ENCODE measurements at regions not wholly inside any gene's neighbourhood (a gene's known extent, or its start where the extent isn't known, plus 50 kb on each side); places are given as distances from the start of the nearest gene placed in this dataset.

DNA sequence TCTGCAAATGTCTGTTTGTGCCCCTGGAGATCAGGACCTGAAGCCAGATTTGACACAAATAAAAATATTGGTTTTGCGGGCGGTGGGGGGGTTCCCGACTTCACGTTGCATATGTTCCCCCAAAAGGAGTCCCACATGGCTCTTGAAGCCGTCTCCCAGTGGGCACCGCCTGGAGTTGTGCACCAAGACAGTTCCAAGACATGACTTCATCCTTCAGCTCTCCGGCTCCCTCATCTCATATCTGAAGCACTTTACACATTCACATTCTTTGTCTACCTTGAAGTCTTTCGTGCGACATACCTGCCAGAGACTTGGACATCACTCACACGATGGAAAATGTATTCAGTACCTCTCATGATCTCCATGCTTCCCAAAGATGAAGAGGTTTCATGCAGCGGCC, 362.8 kb upstream of the FOXK1 start:
- H3K27ac ChIP-seq: no peak overlapping the region
- H3K4me3 ChIP-seq: no peak overlapping the region
- TF ChIP-seq, protein P1, sequence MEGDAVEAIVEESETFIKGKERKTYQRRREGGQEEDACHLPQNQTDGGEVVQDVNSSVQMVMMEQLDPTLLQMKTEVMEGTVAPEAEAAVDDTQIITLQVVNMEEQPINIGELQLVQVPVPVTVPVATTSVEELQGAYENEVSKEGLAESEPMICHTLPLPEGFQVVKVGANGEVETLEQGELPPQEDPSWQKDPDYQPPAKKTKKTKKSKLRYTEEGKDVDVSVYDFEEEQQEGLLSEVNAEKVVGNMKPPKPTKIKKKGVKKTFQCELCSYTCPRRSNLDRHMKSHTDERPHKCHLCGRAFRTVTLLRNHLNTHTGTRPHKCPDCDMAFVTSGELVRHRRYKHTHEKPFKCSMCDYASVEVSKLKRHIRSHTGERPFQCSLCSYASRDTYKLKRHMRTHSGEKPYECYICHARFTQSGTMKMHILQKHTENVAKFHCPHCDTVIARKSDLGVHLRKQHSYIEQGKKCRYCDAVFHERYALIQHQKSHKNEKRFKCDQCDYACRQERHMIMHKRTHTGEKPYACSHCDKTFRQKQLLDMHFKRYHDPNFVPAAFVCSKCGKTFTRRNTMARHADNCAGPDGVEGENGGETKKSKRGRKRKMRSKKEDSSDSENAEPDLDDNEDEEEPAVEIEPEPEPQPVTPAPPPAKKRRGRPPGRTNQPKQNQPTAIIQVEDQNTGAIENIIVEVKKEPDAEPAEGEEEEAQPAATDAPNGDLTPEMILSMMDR (IDR thresholded peaks at IDR 0.05): no peak
- intact Hi-C loops (cut with DNase I): no loop called here
- H3K4me1 ChIP-seq: no peaks in the 10 kb centered on the region
- no peaks in the 10 kb centered on the region for H3K36me3 ChIP-seq
- DNase-seq: no peak
- no peak overlapping the region for H3K9ac ChIP-seq (ENCODE audit: low read depth in 2 of 2, low read length in 2 of 2)
- H3K9me3 ChIP-seq: no peaks in the 10 kb centered on the region
- no peaks in the 10 kb centered on the region for H3K27me3 ChIP-seq

DNA sequence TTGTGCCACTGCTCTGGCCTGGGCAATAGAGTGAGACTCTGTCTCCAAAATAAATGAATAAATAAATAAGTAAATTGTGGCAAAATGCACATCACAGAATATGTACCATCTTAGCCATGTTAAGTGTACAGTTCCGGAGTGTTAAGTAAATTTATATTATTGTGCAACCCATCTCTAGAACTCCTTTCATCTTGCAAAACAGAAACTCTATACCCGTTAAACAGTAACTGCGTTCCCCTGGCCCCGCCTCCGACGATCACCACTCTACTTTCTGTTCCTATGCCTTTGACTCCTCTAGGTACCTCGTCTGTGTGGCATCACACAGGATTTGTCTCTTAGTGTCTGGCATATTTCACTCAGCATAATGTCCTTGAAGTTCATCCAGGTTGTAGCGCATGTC, 356.4 kb upstream of the FOXK1 start:
- H3K36me3 ChIP-seq: no peaks in the 10 kb centered on the region
- intact Hi-C loops (cut with DNase I): no loop called here

DNA sequence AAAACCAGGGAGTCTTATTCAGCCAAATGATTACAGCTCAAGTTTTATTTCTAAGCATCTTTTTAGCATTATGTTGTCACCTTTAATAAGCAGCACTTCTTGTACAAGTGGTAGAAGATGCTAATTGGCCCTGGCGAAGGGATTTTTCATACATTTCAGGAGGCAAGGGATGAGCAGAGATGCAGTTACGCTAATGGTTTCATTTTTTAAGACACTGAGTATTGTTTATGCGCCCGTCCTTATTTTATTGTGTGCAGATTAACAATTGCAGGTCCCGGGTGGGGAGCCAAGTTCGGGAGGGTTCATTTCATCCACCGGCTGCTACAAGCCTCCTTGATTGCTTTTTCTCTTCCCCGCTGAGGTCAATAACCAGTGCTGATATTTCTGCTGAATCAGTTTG, 350.4 kb upstream of the FOXK1 start:
- no peaks in the 10 kb centered on the region for H3K9me3 ChIP-seq
- no peak for DNase-seq
- TF ChIP-seq, protein P1 (IDR thresholded peaks at IDR 0.05): no peak
- no peaks in the 10 kb centered on the region for H3K4me1 ChIP-seq
- H3K27me3 ChIP-seq: no peaks in the 10 kb centered on the region
- intact Hi-C loops (cut with DNase I): no loop called here
- no peaks in the 10 kb centered on the region for H3K36me3 ChIP-seq
- H3K9ac ChIP-seq (ENCODE audit: low read depth in 2 of 2, low read length in 2 of 2): no peak overlapping the region
- H3K4me3 ChIP-seq: no peak overlapping the region
- no peak overlapping the region for H3K27ac ChIP-seq

More for the DNA sequence above, 356.4 kb upstream of the FOXK1 start:
- Histone ChIP-seq H3K27ac (no peak overlapping the region), H3K27me3 (no peaks in the 10 kb centered on the region), H3K4me1 (no peaks in the 10 kb centered on the region), H3K9me3 (no peaks in the 10 kb centered on the region), H3K4me3 (no peak overlapping the region), H3K9ac (ENCODE audit: low read depth in 2 of 2, low read length in 2 of 2) (no peak overlapping the region)
- no peak for DNase-seq
- TF ChIP-seq, protein P1 (IDR thresholded peaks at IDR 0.05): no peak

DNA sequence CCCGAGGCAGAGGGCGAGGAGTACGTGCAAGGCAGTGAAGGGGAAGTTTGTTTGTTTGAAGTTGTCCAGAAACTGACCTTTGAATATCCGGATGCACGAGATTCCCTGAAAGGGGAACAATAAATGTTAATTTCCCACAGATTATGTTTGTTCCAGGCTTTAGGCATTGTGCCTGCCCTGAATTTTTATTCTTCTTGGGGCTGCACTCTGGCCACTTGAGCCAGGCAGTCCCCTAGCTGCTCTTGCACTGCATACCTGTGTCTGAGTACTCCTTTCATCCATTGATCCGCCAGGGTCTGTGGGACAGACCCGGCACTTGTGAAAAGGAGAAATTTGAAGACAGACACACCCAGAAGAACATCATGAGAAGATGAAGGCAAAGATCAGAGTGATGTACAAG, 343.5 kb upstream of the FOXK1 start:
- no peaks in the 10 kb centered on the region for H3K27me3 ChIP-seq
- no peak overlapping the region for H3K4me3 ChIP-seq
- H3K9me3 ChIP-seq: no peaks in the 10 kb centered on the region
- intact Hi-C loops (cut with DNase I): no loop called here
- H3K9ac ChIP-seq (ENCODE audit: low read depth in 2 of 2, low read length in 2 of 2): no peak overlapping the region
- no peak overlapping the region for H3K27ac ChIP-seq
- DNase-seq: no peak
- H3K36me3 ChIP-seq: no peaks in the 10 kb centered on the region
- no peaks in the 10 kb centered on the region for H3K4me1 ChIP-seq
- TF ChIP-seq, protein P1 (IDR thresholded peaks at IDR 0.05): no peak

DNA sequence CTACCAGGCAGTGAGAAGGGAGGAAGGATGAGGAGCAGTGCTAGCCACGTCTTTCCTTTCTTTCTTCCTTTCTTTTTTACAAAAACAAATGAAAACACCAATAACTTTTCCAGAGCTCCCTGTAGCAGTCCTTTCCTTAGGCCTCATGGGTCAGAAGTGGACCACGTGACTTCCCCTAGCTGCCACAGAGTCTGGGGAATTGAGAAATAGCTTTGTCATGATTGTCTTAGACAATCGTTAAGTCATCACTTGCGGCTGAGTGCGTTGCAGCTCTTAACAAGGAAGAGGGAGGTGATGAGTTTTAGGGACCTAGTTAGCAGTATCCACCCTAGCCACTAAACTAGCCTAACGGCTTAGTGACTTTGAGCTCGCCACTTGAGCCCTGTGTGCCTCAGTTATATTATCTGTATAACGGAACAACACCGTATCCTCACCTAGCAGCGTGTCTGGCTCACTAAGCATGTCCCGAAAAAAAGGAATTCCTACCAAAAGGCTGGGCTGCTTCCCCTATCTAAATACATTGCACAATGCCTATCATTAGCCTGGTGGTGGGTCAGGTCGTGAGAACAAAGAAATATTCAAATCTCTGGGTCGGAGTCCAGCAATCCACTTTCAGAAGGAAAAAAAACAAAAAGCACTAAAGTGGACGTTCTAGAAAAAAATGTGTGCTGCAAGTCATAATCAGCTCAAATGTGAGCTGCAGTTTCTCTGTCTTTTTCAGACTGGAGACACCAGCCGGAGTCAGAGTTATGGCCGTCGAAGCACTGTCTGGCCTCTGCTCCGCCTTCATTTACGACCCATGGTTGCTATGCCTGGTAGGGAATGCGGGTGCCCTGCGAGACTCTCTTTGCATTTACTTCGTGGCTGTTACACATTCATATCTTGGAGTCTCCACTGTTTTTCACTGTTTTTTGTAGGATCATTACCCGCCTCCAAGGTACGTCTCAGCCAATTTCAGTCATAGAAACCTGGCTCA, 338.5 kb upstream of the FOXK1 start:
- no peak overlapping the region for H3K4me3 ChIP-seq
- H3K9ac ChIP-seq (ENCODE audit: low read depth in 2 of 2, low read length in 2 of 2): no peak overlapping the region
- TF ChIP-seq, protein P1 (IDR thresholded peaks at IDR 0.05): no peak
- H3K9me3 ChIP-seq: no peaks in the 10 kb centered on the region
- intact Hi-C loops (cut with DNase I): no loop called here
- no peaks in the 10 kb centered on the region for H3K27me3 ChIP-seq
- no peak for DNase-seq
- H3K4me1 ChIP-seq: no peaks in the 10 kb centered on the region
- no peaks in the 10 kb centered on the region for H3K36me3 ChIP-seq
- no peak overlapping the region for H3K27ac ChIP-seq
